HL-60/S4 treated with retinoic acid at 250 ng/mL for 4 days and 3 days (cell line): ENCODE measurements at regions not wholly inside any gene's neighbourhood (a gene's known extent, or its start where the extent isn't known, plus 50 kb on each side); places are given as distances from the start of the nearest gene placed in this dataset.

ENCODE experiments used
- in situ Hi-C: fragments of 300-500 bp; cut with MboI; formaldehyde crosslinking; loops from 2 replicates; pipeline ENCODE4 v1.7.0; 2022; ENCODE audit warnings: low sequenced_read_pairs

- in situ Hi-C loops = loop anchor here (25.0 kb wide), 1 partner anchor 1037 kb away; the partner anchor contains the start of gene IGFBP5
Measured at GRCh38 chr2:217723981-217724380, 278.8 kb downstream of the TNS1 start.

- in situ Hi-C loops = loop anchor here (25.0 kb wide), 1 partner anchor 1036 kb away; the partner anchor contains the start of gene IGFBP5
Measured at GRCh38 chr2:217722883-217723472, 279.8 kb downstream of the TNS1 start.

GRCh38 chr2:217717646-217718045 is 285.1 kb downstream of the TNS1 start:
- in situ Hi-C loops = loop anchor here (25.0 kb wide), 1 partner anchor 1030 kb away; the partner anchor contains the start of gene IGFBP5

- in situ Hi-C loops = loop anchor here (25.0 kb wide), 1 partner anchor 1028 kb away; the partner anchor contains the start of gene IGFBP5
Measured at GRCh38 chr2:217715484-217715883, 287.3 kb downstream of the TNS1 start.

- in situ Hi-C loops = loop anchor here (25.0 kb wide), 1 partner anchor 1027 kb away; the partner anchor contains the start of gene IGFBP5
Measured at GRCh38 chr2:217714287-217714751, 288.5 kb downstream of the TNS1 start.

GRCh38 chr2:217713395-217714286 is 289.2 kb downstream of the TNS1 start:
- in situ Hi-C loops = loop anchor here (25.0 kb wide), 1 partner anchor 1026 kb away; the partner anchor contains the start of gene IGFBP5

GRCh38 chr2:217712431-217712830 is 290.4 kb downstream of the TNS1 start:
- in situ Hi-C loops = loop anchor here (25.0 kb wide), 1 partner anchor 1025 kb away; the partner anchor contains the start of gene IGFBP5

- in situ Hi-C loops = loop anchor here (25.0 kb wide), 1 partner anchor 1024 kb away; the partner anchor contains the start of gene IGFBP5
Measured at GRCh38 chr2:217711188-217711587, 291.6 kb downstream of the TNS1 start.

GRCh38 chr2:217710211-217710765 is 292.5 kb downstream of the TNS1 start:
- in situ Hi-C loops = loop anchor here (25.0 kb wide), 1 partner anchor 1023 kb away; the partner anchor contains the start of gene IGFBP5

- in situ Hi-C loops = loop anchor here (25.0 kb wide), 1 partner anchor 1022 kb away; the partner anchor contains the start of gene IGFBP5
Measured at GRCh38 chr2:217709478-217710210, 293.2 kb downstream of the TNS1 start.

GRCh38 chr2:217707131-217707611 is 295.6 kb downstream of the TNS1 start:
- in situ Hi-C loops = loop anchor here (25.0 kb wide), 1 partner anchor 1020 kb away; the partner anchor contains the start of gene IGFBP5

GRCh38 chr2:217706513-217706912 is 296.3 kb downstream of the TNS1 start:
- in situ Hi-C loops = loop anchor here (25.0 kb wide), 1 partner anchor 1019 kb away; the partner anchor contains the start of gene IGFBP5

- in situ Hi-C loops = loop anchor here (25.0 kb wide), 1 partner anchor 1019 kb away; the partner anchor contains the start of gene IGFBP5
Measured at GRCh38 chr2:217706095-217706494, 296.7 kb downstream of the TNS1 start.

- in situ Hi-C loops = loop anchor here (25.0 kb wide), 1 partner anchor 1018 kb away; the partner anchor contains the start of gene IGFBP5
Measured at GRCh38 chr2:217705461-217705860, 297.3 kb downstream of the TNS1 start.

GRCh38 chr2:217703999-217704398 is 298.8 kb downstream of the TNS1 start:
- in situ Hi-C loops = loop anchor here (25.0 kb wide), 1 partner anchor 1017 kb away; the partner anchor contains the start of gene IGFBP5

GRCh38 chr2:217703102-217703501 is 299.7 kb downstream of the TNS1 start:
- in situ Hi-C loops = loop anchor here (25.0 kb wide), 1 partner anchor 1016 kb away; the partner anchor contains the start of gene IGFBP5

- in situ Hi-C loops = loop anchor here (25.0 kb wide), 1 partner anchor 1014 kb away; the partner anchor contains the start of gene IGFBP5
Measured at GRCh38 chr2:217701622-217702021, 301.2 kb downstream of the TNS1 start.

- in situ Hi-C loops = no loop called here
Measured at GRCh38 chr2:217698691-217699090, 304.1 kb downstream of the TNS1 start.

- in situ Hi-C loops = no loop called here
Measured at GRCh38 chr2:217695033-217695520, 307.7 kb downstream of the TNS1 start.
